Loucy (cell line): ENCODE measurements at regions not wholly inside any gene's neighbourhood (a gene's known extent, or its start where the extent isn't known, plus 50 kb on each side); places are given as distances from the start of the nearest gene placed in this dataset.

Experiments
- CTCF ChIP-seq: fragments of 200-600 bp; sonication (generic); conservative IDR thresholded peaks from 2 replicates; pipeline ENCODE4 v1.5.1; 2014; ENCODE audit warnings: mild to moderate bottlenecking, antibody characterized with exemption, low read length
- EZH2phosphoT487 ChIP-seq: fragments of 200-600 bp; IDR thresholded peaks from 2 replicates; pipeline ENCODE4 v1.6.1; 2018; ENCODE audit warnings: antibody characterized with exemption, mild to moderate bottlenecking, moderate library complexity, borderline replicate concordance

GRCh38 chr10:78853864-78854263, 214.9 kb upstream of the ZMIZ1 start:
- no peak for TF ChIP-seq EZH2phosphoT487
- TF ChIP-seq CTCF, result no peak
